22Rv1 (cell line): ENCODE measurements at regions not wholly inside any gene's neighbourhood (a gene's known extent, or its start where the extent isn't known, plus 50 kb on each side); places are given as distances from the start of the nearest gene placed in this dataset.

Experiments
- H3K27ac ChIP-seq: fragments of 450-650 bp; 2 replicates; pipeline ENCODE4 v1.5.1; 2017
- CTCF ChIP-seq: fragments of 450-650 bp; IDR thresholded peaks from 2 replicates; pipeline ENCODE4 v1.5.1; 2017; ENCODE audit warnings: mild to moderate bottlenecking
- ZFX ChIP-seq: fragments of 450-650 bp; IDR thresholded peaks from 2 replicates; pipeline ENCODE4 v1.6.1; 2017; ENCODE audit warnings: antibody characterized with exemption, borderline replicate concordance

- H3K27ac ChIP-seq = no peak overlapping the region
- no peak for TF ChIP-seq ZFX
- no peak for TF ChIP-seq CTCF
Observed at GRCh38 chr3:35849496-35849895, 210.2 kb downstream of the ARPP21 start.

- no peak for TF ChIP-seq CTCF
- no peak for TF ChIP-seq ZFX
- no peak overlapping the region for H3K27ac ChIP-seq
Observed at GRCh38 chr3:35849963-35850362, 210.6 kb downstream of the ARPP21 start.

GRCh38 chr3:35857004-35857403 is 217.7 kb downstream of the ARPP21 start:
- no peak for TF ChIP-seq CTCF
- no peak for TF ChIP-seq ZFX
- no peak overlapping the region for H3K27ac ChIP-seq

GRCh38 chr3:35862057-35862456 is 222.7 kb downstream of the ARPP21 start:
- no peak for TF ChIP-seq CTCF
- no peak for TF ChIP-seq ZFX
- no peak overlapping the region for H3K27ac ChIP-seq

- H3K27ac ChIP-seq = no peak overlapping the region
- no peak for TF ChIP-seq ZFX
- TF ChIP-seq CTCF = no peak
Observed at GRCh38 chr3:35864871-35865270, 225.5 kb downstream of the ARPP21 start.

- TF ChIP-seq ZFX = no peak
- TF ChIP-seq CTCF = no peak
- H3K27ac ChIP-seq = no peak overlapping the region
Observed at GRCh38 chr3:35867791-35868190, 228.5 kb downstream of the ARPP21 start.

GRCh38 chr3:35871009-35871408 is 231.7 kb downstream of the ARPP21 start:
- no peak overlapping the region for H3K27ac ChIP-seq
- TF ChIP-seq CTCF (no peak), ZFX (no peak)
